HFFc6 (cell line): ENCODE measurements at regions not wholly inside any gene's neighbourhood (a gene's known extent, or its start where the extent isn't known, plus 50 kb on each side); places are given as distances from the start of the nearest gene placed in this dataset.
"Not testable (repeated sequence)": the region's sequence is repeated elsewhere in the genome, so short reads cannot be mapped to it uniquely, and the experiment has no call there.

Experiments used
- DNase-seq: peaks from one replicate; pipeline ENCODE4 v3.0.0-alpha.2; 2018
- H3K27ac Mint-ChIP-seq: 2 replicates; pipeline ENCODE4 v1.8.0; 2020; ENCODE audit warnings: mild to moderate bottlenecking, mixed read lengths
- H3K27me3 Mint-ChIP-seq: 2 replicates; pipeline ENCODE4 v1.8.0; 2021; ENCODE audit warnings: mild to moderate bottlenecking, moderate library complexity, mixed read lengths; ENCODE audit not compliant: insufficient read depth
- H3K36me3 Mint-ChIP-seq: 2 replicates; pipeline ENCODE4 v1.8.0; 2021; ENCODE audit warnings: low read depth, mixed read lengths
- H3K4me1 Mint-ChIP-seq: 2 replicates; pipeline ENCODE4 v1.8.0; 2020; ENCODE audit warnings: low read depth, mixed read lengths
- H3K4me3 Mint-ChIP-seq: 2 replicates; pipeline ENCODE4 v1.8.0; 2020; ENCODE audit warnings: mild to moderate bottlenecking, moderate library complexity, mixed read lengths
- H3K9me3 Mint-ChIP-seq: 2 replicates; pipeline ENCODE4 v1.8.0; 2020; ENCODE audit warnings: mild to moderate bottlenecking, mixed read lengths
- TF ChIP-seq, protein P1 (sequence below): fragments of 200-600 bp; sonication (generic); IDR thresholded peaks from 2 replicates; pipeline ENCODE4 v1.5.0; 2021; ENCODE audit warnings: antibody characterized with exemption, mild to moderate bottlenecking

- Mint-ChIP-seq H3K27me3 (peaks cover 8% of the 10 kb centered on the region), H3K4me3 (no peak overlapping the region)
- no peak for DNase-seq
Observed at GRCh38 chr21:39073063-39073462, 110.2 kb downstream of the PSMG1 start.

GRCh38 chr21:39072468-39072867, 110.8 kb downstream of the PSMG1 start:
- peaks cover 23% of the 10 kb centered on the region for H3K9me3 Mint-ChIP-seq
- no peak overlapping the region for H3K4me3 Mint-ChIP-seq
- H3K27me3 Mint-ChIP-seq, result peaks cover 8% of the 10 kb centered on the region
- peaks cover 30% of the 10 kb centered on the region; the same call in 1 of the 2 replicates for H3K36me3 Mint-ChIP-seq
- no peak for DNase-seq
- no peak overlapping the region for H3K27ac Mint-ChIP-seq
- TF ChIP-seq, protein P1, sequence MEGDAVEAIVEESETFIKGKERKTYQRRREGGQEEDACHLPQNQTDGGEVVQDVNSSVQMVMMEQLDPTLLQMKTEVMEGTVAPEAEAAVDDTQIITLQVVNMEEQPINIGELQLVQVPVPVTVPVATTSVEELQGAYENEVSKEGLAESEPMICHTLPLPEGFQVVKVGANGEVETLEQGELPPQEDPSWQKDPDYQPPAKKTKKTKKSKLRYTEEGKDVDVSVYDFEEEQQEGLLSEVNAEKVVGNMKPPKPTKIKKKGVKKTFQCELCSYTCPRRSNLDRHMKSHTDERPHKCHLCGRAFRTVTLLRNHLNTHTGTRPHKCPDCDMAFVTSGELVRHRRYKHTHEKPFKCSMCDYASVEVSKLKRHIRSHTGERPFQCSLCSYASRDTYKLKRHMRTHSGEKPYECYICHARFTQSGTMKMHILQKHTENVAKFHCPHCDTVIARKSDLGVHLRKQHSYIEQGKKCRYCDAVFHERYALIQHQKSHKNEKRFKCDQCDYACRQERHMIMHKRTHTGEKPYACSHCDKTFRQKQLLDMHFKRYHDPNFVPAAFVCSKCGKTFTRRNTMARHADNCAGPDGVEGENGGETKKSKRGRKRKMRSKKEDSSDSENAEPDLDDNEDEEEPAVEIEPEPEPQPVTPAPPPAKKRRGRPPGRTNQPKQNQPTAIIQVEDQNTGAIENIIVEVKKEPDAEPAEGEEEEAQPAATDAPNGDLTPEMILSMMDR, result no peak
- peaks cover 28% of the 10 kb centered on the region for H3K4me1 Mint-ChIP-seq

More at GRCh38 chr21:39073063-39073462, 110.2 kb downstream of the PSMG1 start:
- Mint-ChIP-seq H3K4me1 (peaks cover 23% of the 10 kb centered on the region), H3K36me3 (peaks cover 29% of the 10 kb centered on the region; the same call in 1 of the 2 replicates), H3K27ac (no peak overlapping the region), H3K9me3 (peaks cover 23% of the 10 kb centered on the region)
- TF ChIP-seq, protein P1, result no peak

DNA sequence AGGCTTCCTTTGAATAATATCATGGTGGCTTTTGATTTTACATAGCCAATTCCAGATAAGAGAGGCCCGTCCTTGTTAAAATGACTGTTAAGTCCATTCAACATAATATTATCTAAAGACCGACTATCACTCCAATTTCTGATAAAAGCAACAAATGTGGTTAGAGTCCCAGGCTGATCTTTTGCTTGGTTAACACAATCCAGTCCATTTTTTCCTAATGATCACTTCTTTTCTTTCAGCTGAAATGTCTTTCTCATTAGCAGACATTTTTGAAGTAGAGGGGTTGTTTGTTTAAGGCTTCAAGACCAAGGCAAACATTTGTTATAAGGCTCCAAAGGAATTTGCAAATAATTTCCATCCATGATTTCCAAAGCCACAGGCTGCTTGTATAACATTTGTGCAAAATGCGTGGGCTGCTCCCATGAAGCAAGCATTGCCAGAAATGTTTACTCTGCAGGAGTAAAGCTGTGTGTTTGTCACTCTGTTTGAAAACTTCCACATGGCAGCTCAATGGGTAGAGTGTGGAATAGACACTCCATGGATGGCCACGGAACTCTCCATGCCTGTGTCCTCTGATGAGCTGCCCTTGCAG, 111.5 kb downstream of the PSMG1 start:
- H3K27me3 Mint-ChIP-seq, result peaks cover 8% of the 10 kb centered on the region
- DNase-seq, result peak; percentile 38

DNA sequence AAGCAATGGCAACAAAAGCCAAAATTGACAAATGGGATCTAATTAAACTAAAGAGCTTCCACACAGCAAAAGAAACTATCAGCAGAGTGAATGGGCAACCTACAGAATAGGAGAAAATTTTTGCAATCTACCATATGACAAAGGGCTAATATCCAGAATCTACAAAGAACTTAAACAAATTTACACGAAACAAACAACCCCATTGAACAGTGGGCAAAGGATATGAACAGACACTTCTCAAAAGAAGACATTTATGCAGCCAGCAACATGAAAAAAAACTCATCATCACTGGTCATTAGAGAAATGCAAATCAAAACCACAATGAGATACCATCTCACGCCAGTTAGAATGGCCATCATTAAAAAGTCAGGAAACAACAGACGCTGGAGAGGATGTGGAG, 113.4 kb downstream of the PSMG1 start:
- not testable (repeated sequence) for DNase-seq, H3K4me3 Mint-ChIP-seq, H3K27me3 Mint-ChIP-seq, H3K27ac Mint-ChIP-seq
- H3K4me1 Mint-ChIP-seq, result peaks cover 37% of the 10 kb centered on the region
- peaks cover 15% of the 10 kb centered on the region for H3K9me3 Mint-ChIP-seq
- peaks cover 20% of the 10 kb centered on the region; the same call in 1 of the 2 replicates for H3K36me3 Mint-ChIP-seq

More for the DNA sequence above, 111.5 kb downstream of the PSMG1 start:
- Mint-ChIP-seq H3K36me3 (peaks cover 30% of the 10 kb centered on the region; the same call in 1 of the 2 replicates), H3K9me3 (peaks cover 23% of the 10 kb centered on the region), H3K4me3 (no peak overlapping the region), H3K4me1 (peaks cover 35% of the 10 kb centered on the region), H3K27ac (no peak overlapping the region)
- TF ChIP-seq, protein P1, result no peak

DNA sequence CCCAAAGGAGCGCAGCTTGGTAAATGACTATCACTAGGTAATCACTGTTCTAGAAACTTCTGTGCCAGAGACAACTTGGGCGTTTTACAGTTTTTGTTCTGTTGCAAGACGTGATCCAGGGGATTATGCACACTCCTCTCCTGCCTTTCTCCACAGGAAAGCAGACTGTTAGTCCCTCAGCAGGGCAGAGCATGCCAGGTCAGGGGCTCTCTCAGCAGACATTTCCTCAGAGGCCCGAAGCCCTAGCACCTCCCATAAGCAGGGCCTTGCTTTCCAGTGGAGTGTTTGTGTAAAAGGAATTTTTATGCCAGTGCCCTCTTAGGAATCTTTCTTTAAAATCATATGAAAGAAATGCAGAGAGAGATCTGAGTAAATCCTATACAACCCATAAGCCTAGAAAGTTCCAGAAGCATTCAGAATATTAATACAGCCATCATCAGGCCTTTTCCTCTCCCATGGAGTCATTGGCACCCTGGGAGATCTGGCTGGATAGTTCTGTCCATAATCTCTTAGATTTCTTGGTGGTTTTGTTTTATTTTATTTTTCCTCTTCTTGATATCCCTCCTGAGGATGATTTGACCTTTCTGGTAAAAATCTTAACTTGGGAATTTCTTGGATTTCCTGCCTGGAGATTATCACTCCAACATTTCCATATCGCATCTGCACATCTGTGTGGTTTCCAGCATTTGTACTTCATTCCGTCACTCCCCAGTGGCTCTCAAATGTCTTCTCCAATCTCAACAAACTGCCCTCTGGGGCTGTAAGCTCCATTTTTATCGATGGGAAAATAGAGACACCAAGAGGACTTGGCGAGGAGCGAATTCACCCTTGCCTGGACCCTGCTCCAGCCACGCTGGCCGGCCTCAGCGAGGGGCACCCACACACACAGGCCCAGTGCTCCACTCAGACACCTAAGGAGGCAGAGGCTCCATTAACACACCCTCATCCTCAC, 116.1 kb downstream of the PSMG1 start:
- no peak for DNase-seq
- TF ChIP-seq, protein P1, result no peak
- Mint-ChIP-seq H3K27me3 (peaks cover 3% of the 10 kb centered on the region), H3K27ac (peak overlapping the region; percentile 42), H3K9me3 (peaks cover 17% of the 10 kb centered on the region), H3K4me1 (peaks cover 31% of the 10 kb centered on the region), H3K4me3 (no peak overlapping the region), H3K36me3 (peaks cover 12% of the 10 kb centered on the region; the same call in 1 of the 2 replicates)

DNA sequence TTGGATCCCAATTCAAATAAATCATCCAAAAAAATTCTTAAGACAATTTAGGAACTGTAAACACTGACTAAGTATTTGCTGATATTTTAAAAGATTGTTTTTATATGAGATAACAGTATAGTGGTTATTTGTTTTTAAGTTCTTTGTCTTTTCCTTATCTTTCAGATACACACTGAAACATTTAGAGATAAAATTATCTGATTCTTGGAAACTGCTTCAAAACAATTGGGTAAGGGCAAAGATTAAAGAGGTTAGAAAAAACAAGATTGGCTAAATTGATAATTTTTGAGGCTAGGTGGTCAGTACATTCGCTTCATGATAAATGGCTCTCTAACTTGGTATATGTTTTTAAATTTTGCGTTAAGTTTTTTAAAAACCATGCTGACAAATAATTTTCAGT, 117.3 kb downstream of the PSMG1 start:
- Mint-ChIP-seq H3K4me1 (peaks cover 26% of the 10 kb centered on the region), H3K27me3 (peaks cover 4% of the 10 kb centered on the region), H3K4me3 (no peak overlapping the region), H3K9me3 (peaks cover 17% of the 10 kb centered on the region), H3K27ac (no peak overlapping the region), H3K36me3 (peaks cover 12% of the 10 kb centered on the region; the same call in 1 of the 2 replicates)
- TF ChIP-seq, protein P1, result no peak
- no peak for DNase-seq
